GM21619 (cell line): ENCODE measurements at regions not wholly inside any gene's neighbourhood (a gene's known extent, or its start where the extent isn't known, plus 50 kb on each side); places are given as distances from the start of the nearest gene placed in this dataset.
"Not testable (repeated sequence)": the region's sequence is repeated elsewhere in the genome, so short reads cannot be mapped to it uniquely, and the experiment has no call there.

ENCODE experiments used
- ATAC-seq: cut with Tn5 transposase; IDR thresholded peaks from one replicate; pipeline ENCODE4 v1.9.1; 2021; ENCODE audit not compliant: unreplicated experiment

DNA sequence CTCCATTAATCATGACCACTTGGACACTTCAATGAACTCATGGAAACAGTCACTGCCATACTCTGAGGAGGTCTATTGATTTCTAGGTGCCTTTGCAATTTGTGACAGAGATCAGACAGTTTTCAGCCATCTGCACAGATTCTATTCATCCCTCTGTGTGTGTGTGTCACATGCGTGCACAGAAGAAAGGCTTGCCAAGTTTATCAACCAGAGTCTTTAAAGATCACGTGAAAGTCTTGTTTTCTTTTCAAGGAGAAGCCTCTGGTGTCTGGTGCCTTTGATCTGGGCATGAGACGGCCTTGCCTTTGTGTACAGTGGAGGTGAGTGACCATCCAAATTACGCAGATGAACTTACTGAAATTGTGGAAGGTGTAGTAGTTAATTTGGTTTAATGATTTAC lies 164.2 kb downstream of the VAPA start:
- no peak for ATAC-seq

DNA sequence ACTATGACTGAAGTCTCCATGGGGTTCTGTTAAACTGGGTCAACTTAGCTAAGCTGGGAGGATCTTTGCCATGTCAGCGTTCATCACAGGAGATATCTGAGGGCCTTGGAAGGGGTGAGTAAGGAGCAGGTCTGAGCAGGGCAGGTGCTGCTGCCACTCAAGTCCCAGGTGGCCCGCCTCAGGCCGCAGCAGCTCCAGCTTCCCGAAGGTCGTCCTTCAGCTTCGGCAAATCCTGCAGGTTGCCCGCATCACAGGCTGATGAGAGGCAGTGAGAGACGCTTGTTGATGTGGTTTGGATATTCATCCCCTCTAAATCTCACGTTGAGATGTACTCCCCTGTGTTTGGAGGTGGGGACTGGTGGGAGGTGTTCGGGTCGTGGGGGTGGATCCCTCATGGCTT lies 166.6 kb downstream of the VAPA start:
- no peak for ATAC-seq

DNA sequence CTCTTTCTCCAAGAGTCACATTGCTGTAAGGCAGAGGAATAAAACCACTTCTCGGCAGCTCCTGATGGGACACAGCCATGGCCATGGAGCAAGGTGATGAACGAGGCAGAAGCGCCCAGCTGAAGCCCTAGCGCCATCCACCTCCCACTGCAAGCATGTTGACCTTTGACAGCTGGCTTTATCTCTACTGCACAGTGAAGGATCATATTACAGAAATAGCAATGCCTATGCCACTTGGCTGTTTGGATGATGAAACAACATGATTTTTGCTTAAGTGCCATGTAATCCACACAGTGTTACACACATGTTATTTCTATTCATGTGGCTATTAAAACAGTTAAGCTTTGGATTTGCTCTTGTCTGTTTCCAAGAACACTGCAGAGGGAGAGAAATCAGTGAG lies 167.7 kb downstream of the VAPA start:
- ATAC-seq = no peak

DNA sequence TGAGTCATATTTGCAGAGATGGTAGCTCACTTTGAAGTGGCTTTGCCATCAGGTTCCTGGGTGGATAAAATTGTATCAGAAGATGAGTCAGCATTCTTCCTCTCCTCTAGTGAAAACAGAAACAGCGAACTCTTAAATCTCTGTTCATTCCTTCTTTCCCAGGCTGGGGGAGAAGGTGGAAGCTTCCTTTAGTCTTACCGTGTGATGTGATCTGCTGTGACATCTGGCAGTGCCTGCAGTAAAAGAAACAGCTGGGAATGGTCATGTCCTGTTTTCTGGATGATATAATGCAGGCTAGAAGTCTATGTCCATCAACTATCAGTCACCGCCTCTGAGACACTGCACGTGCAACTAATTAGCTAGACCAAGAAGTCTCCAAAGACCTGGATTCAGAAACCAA lies 171.6 kb downstream of the VAPA start:
- ATAC-seq = no peak

DNA sequence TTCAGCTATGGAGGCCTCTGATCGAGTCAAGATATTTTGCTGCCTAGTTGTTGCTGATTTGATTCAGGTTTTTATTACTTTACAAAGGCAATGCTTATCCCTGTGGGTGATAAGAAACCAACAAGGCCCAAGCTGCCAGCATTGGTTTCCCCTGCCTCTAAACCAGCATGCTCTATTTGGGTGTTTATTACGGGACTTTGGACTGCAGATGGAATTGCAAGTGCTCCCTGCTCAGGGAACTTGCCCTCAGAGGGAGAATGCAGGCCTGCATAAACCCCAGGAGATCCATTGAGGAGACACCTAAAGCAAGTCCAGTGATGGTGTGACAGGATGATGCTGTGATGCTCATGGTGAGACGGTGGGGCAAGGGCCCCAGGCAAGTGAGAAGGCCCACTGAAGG lies 172.1 kb downstream of the VAPA start:
- no peak for ATAC-seq

DNA sequence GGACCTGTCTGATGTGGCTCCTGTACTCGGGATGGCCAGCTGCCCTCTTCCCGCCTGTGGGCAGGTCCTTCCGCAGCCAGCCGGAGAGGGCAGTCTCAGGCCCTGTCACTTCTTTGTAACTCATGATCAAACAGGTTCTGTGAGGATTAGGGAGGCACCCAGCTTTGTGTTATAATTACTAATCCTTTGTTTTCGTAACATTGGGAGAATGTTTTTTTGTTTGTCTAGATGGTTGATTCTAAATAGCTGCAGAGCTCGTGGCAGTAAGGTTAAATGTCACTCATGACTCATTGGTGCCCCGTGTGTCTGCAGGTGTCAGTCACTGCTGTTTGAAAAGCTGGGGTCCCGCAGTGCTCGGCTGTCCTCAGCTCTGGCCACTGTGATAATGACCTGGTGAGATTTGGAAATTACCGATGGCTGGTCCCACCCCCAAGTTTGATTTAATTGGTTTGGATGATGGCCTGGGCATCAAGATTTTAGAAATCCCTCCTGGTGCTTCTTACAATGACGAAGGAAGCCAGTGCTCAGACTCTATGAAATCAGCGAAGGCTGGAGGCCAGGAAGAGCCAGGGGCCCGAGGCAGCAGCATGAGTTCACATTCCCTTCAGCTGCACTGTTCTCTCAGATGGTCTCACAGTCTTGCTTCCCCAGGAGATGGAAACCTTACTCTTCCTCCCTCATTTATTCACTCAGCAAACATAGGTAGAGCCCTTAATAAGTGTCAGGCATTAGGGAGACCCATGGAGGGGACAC lies 172.8 kb downstream of the VAPA start:
- no peak for ATAC-seq

DNA sequence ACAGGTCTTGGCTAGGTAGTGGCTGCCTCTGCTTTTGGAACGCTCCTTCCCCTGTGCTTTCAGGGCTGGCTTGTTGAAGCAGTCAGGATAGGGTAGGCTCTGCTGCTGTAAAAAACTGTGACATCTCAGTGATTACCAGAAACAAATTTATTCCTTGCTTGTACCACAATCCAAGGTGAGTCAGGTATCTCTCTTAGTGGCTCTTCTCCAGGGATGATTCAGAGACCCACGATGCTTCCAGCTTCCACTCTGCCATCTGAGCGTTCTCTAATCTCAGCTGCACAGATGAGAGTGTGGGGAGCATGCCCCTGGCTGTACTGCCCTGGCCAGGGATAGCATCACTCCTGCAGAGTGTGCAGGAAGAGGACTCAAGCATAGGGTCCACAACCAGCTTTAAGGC lies 174.9 kb downstream of the VAPA start:
- ATAC-seq = no peak

DNA sequence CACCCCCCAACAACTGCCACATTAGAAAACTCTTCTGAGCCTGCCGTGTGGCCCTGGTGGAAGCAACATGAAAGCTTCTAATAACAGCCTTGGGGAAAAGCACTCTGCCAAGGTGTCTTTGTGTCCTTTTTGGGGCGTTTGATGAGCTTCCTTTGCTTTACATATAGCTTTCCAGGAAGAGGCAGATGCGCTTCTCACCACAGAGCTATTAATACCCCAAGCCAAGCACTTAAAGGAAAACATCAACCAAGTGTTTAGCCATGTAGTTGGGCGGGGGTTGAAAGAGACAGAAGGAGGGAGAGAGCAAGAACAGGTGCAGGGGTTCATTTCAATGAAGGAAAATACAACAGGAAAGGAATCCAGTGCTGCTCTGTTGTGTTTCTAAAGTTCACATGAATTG lies 176.1 kb downstream of the VAPA start:
- ATAC-seq = no peak

DNA sequence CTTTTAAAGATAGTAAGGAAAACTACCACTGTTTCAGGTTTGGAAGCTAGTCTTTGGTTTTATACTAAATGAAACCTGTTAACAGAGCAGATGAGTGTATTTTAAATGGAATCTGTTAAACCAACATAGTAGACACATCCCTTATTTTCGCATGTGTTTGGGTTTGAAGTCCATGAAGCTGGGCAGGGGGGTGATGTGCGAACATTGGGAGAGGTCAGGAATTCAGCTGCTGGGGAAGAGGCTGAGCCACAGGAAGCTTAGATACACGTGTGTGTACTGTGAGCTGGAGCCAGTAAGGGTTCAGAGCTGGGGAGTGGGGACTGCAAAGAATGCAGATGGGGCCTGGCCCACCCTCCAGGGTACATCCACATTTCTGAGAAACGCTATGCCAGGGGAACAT lies 176.9 kb downstream of the VAPA start:
- no peak for ATAC-seq

DNA sequence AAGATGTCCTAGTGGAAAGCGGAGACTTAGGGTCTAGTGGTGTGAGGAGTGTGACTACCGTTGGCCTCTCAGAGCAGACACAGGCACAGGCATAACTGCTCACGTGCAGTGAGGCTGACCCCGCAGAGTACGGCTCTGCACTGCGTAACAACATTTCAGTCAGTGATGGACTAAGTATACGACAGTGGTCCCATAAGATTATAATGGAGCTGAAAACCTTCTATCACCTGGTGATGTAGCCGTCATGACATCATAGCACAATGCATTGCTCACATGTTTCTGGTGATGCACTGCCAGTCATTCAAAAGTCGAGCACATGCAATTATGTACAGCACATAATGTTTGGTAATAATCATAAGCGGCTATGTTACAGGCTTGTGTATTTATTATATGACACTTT lies 179.6 kb downstream of the VAPA start:
- ATAC-seq = no peak

DNA sequence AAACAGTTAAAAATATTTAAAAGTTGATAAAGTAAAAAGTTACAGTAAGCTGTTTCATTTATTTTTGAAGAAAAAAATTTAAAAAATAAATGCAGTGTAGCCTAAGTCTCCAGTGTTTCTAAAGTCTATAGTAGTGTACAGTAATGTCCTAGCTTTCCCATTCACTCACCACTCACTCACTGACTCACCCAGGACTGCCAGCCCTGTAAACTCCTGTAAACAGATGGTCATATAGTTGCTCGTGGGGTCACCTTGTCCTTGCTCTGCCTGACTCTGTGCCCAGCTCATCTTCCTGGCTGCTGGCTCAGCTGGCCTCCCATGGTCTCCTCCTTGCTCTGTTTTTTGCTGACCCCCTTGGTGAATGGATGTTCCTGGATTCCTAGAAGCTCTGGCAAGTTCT lies 180.3 kb downstream of the VAPA start:
- ATAC-seq = no peak

DNA sequence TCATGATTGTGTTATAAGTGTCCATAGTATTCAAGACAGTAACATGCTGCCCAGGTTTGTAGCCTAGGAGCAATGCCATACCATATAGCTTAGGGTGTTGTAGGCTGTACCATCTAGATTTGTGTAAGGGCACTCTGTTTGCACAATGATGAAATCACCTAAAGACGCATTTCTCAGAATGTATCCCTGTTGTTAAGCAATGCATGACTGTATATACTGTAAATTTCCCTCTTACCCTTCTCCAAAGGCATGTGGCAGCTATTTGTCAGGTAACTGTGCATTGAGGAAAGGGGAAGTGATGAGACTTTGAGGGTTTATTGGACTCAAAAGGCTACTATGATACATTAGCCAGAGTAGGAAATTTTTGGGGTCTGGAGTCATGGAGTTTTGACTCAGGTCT lies 180.8 kb downstream of the VAPA start:
- no peak for ATAC-seq

DNA sequence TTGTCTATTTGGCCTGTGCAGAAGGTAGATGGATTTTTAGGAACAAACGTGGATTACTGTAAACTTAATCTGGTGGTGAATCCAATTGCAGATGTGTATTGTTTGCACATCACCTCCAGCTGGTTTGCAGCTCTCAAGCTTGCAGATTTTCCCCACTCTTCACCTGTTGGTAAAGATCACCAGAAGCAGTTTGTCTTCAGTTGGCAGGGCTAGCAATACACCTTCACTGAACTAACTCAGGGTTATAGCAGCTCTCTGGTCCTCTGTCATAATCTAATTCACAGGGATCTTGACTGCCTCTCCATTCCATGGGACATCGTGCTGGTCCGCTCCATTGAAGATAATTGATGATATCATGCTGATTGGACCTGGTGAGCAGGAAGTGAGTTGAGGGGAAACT lies 181.5 kb downstream of the VAPA start:
- ATAC-seq = no peak

DNA sequence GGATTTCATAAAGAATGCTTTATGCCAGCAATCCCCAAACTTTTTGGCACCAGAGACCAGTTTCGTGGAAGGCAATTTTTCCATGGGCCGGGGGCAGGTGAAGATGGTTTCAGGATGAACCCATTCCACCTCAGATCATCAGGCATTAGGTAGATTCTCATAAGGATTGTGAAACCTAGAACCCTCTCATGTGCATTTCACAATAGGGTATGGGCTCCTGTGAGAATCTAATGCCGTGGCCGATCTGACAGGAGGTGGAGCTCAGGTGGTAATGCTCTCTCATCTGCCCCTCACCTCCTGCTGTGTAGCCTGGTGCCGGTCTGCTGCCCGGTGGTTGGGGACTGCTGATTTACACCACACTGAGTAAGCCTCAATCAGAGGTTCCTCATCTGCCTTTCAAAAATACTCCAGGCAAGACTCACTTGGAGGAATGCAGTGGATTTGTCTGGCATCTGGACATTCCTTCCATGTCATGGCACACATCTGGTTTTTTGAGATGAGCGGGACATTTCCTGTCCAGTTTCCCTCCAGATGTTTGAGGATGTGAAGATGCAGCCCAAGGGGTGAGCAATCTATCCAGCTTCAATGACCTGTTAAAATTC lies 185.8 kb downstream of the VAPA start:
- no peak for ATAC-seq

DNA sequence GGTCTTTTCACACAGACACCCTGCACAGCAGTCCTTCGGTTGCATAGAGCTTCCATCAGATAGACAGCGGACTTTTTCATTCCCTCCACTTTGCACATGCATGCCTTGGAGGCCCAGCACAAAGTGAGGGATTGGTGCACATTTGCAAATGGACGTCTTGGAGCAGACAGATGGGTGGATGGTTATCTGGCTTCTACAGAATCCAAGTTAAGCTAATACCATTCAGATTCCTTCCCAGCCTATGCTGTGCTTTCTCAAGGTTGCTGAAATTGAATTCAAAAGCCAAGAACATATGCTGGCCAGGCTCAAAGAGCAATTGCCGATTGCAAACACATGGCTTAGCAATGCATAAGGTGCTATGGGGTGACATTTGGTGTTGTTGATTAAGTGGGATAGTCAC lies 186.4 kb downstream of the VAPA start:
- no peak for ATAC-seq

DNA sequence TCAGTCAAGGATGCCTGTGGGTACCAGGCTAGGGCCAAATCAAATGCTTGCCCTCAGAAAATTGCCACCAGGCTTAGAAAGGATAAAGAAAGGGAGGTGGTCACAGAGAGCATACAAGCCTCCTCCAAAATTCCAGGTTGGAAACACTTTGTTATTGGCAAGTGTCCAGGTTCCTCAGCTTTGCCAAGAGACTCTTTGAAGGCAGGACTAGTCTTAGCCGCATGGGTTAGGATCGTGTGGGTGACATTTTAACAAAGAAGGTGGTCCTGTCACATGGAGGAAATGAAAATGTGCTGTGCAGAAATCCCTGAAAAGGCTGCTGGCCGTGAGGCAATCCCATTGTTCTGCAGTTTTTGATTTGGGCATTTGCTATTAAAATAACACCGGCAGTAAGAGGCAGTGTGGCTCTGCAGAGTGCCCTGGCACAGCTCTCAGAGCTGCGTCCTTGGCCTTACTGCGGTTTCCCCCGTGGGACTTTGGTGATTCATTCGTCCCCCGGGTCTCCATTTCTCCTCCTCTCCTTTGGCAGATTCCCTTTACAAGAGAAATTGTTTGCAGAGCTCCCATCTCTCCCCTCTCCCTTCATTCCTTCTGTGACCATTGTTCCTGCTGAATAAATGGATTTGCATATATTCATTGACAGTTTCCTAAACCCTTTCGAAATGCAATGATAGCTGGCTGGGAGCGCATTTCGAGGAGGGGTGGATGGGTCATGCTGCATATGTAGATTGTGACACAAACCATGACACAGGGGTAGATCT lies 187.3 kb downstream of the VAPA start:
- no peak for ATAC-seq

DNA sequence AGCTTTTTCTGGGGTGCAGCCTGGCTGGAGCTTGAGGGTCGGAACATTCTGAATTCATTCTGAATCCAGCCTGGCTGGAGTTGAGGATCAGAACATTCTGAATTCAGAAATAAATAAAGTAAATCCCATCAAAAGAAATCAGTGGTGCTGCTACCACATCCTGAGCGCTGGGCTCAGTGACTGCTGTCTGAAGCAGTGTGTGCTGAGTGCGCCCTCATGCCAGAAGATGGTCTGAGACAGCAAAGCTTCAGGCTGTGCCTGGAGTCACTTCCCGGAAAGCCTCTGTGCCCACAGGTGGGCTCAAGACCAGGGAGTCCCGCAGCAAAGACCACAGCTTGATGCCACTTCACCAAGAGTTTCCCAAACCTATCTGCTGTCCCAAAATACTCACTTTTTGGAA lies 187.9 kb downstream of the VAPA start:
- ATAC-seq = no peak

DNA sequence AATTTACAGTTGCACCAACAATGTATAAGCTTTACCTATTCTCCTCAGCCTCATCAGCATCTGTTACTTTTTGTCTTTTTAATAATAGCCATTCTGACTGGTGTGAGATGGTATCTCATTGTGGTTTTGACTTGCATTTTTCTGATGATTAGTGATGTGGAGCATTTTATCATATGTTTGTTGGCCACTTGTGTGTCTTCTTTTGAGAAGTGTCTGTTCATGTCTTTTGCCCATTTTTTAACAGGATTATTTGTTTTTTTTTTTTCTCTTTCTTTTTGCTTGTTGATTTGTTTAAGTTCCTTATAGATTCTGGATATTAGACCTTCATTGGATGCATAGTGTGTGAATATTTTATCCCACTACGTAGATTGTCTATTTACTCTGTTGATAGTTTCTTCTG lies 191.3 kb downstream of the VAPA start:
- not testable (repeated sequence) for ATAC-seq

DNA sequence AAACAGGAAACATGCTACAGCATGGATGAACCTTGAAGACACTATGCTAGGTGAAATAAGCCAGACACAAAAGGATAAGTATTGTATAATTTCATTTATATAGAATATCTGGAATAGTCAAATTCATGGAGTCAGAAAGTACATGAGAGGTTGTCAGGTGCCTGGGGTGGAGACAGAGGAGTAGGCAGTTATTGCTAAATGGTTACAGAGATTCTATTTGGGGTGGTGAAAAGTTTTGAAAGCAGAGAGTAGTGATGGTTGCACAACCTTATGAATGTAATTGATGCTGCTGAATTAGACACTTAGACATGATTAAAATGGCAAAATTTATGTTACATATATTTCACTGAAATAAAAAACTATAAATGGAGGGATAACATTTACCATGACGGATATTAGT lies 197.4 kb downstream of the VAPA start:
- ATAC-seq = no peak

DNA sequence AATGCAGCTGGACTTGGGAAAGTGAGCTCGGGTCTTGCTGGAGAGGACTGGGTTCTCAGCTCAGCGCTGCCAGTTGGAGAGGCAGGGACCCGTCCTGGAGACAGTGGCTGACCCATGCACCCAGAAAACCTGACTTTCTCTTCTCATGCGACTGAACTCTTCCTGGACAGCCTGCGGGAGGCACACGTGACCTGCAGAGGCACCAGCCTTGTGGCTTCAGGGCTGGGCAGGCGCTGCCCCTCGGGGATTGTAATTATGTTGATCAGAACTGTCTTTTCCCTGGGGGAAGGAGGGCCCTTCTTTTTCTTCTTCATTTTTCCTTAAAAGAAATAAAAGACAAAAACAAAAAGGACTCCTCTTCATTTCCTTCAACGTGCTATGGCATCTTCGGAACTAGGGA lies 198.1 kb downstream of the VAPA start:
- no peak for ATAC-seq

DNA sequence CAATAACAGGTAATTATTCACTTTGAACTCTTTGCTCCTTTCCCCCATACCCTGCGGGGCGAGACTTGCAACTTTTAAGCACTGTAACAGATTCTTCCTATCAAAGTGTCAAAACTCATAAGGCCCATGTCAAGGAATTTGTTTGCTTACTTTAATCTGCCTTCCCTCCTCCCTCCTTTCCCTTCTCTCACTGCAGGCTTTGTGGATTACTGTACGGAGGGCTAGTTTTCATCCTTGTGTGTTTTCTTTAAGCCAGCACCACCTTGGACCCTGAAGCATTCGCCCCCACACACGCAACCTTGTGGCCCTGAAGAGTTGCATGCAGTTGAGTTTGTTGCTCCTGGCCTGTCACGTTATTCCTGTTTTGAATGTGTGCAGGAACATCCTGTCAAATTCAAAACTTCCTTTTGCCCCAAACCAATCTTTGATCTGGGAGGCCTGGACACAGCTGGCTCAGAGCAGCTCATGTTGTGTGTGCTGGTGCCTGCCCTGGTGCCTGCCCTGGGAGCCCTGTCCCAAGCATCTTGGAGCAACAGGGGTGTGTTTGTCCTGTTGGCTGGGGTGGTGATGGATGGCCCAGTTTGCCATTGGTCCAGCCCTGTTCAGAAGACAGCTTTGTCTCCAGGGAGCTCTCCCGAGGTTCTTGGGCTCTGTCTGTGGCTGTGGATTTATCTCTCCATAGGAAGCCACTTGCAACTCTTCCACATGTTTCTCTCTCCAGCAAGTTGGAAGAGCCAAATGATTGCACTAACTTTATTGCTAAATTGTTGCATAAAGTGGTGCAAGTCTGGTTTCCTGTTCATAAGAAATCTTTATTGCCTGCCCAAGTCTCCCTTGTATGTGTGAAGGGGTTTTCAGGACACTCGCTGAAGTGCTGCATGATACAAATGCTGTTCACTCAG lies 199.6 kb downstream of the VAPA start:
- ATAC-seq = no peak
